A673 (cell line): ENCODE measurements at regions not wholly inside any gene's neighbourhood (a gene's known extent, or its start where the extent isn't known, plus 50 kb on each side); places are given as distances from the start of the nearest gene placed in this dataset.

ENCODE experiments used
- BruUV-seq: library from RNA; stranded (reverse); fragments of 400-500 nt; replicated peaks from 2 replicates; lab custom pipeline; 2021; lab: Mats Ljungman, UMichigan
- CTCF ChIA-PET: fragments of 300-600 bp; sonication (Branson Sonifier 250); formaldehyde crosslinking; loops from one replicate; lab custom pipeline; 2022; ENCODE audit warnings: antibody characterized with exemption; lab: Charles Lee
- POLR2A ChIA-PET: fragments of 300-600 bp; sonication (Branson Sonifier 250); formaldehyde crosslinking; loops from one replicate; lab custom pipeline; 2022; ENCODE audit warnings: antibody characterized with exemption; ENCODE audit not compliant: low non-redundant PET; lab: Charles Lee
- DNase-seq: peaks from one replicate; pipeline ENCODE4 v3.0.0-alpha.2; 2015; ENCODE audit warnings: low spot score
- H3K27ac ChIP-seq: fragments of 200-600 bp; sonication (generic); 2 replicates; pipeline ENCODE4 v1.5.1; 2016; ENCODE audit warnings: mixed run types, low read depth, mild to moderate bottlenecking, mixed read lengths, antibody characterized with exemption, low read length; ENCODE audit not compliant: poor library complexity, severe bottlenecking
- H3K27me3 ChIP-seq: fragments of 200-600 bp; sonication (generic); replicated peaks from 2 replicates; pipeline ENCODE4 v1.6.1; 2017; ENCODE audit warnings: mixed run types, low read depth, mild to moderate bottlenecking, mixed read lengths, antibody characterized with exemption, low read length; ENCODE audit not compliant: insufficient read depth, poor library complexity
- H3K36me3 ChIP-seq: fragments of 200-600 bp; sonication (generic); 2 replicates; pipeline ENCODE4 v1.6.1; 2016; ENCODE audit warnings: mixed run types, mild to moderate bottlenecking, mixed read lengths, antibody characterized with exemption, low read length; ENCODE audit not compliant: insufficient read depth, poor library complexity, severe bottlenecking
- H3K4me1 ChIP-seq: fragments of 200-600 bp; sonication (generic); 2 replicates; pipeline ENCODE4 v1.6.1; 2017; ENCODE audit warnings: mixed run types, mild to moderate bottlenecking, mixed read lengths, antibody characterized with exemption, low read length; ENCODE audit not compliant: insufficient read depth, poor library complexity, severe bottlenecking
- H3K4me3 ChIP-seq: fragments of 200-600 bp; sonication (generic); 2 replicates; pipeline ENCODE4 v1.5.1; 2016; ENCODE audit warnings: low read depth, mixed run types, mild to moderate bottlenecking, mixed read lengths, low read length; ENCODE audit not compliant: poor library complexity, severe bottlenecking
- H3K9me3 ChIP-seq: fragments of 200-600 bp; sonication (generic); 2 replicates; pipeline ENCODE4 v1.6.1; 2016; ENCODE audit warnings: mixed run types, low read depth, mild to moderate bottlenecking, mixed read lengths, antibody characterized with exemption, low read length; ENCODE audit not compliant: poor library complexity, severe bottlenecking
- EZH2 ChIP-seq: fragments of 200-600 bp; sonication (generic); IDR thresholded peaks from 2 replicates; pipeline ENCODE4 v1.6.1; 2017; ENCODE audit warnings: borderline replicate concordance, low read depth, mild to moderate bottlenecking, mixed read lengths, antibody characterized with exemption, low read length; ENCODE audit not compliant: poor library complexity, severe bottlenecking
- intact Hi-C: fragments of 100-400 bp; cut with micrococcal nuclease; formaldehyde crosslinking; loops from one replicate; pipeline ENCODE4 v1.10.0; 2022; ENCODE audit not compliant: unreplicated experiment
- TF ChIP-seq, protein P1 (sequence below): fragments of 300-800, 200-600 bp; sonication (generic); conservative IDR thresholded peaks from 2 replicates; pipeline ENCODE4 v1.5.1; 2017; ENCODE audit warnings: low read depth, mild to moderate bottlenecking, antibody characterized with exemption, low read length, moderate library complexity, mixed read lengths

- intact Hi-C loops = no loop called here
- Histone ChIP-seq H3K4me1 (no peaks in the 10 kb centered on the region), H3K4me3 (no peak overlapping the region), H3K27me3 (peaks cover 43% of the 10 kb centered on the region), H3K27ac (no peak overlapping the region), H3K9me3 (no peaks in the 10 kb centered on the region), H3K36me3 (no peaks in the 10 kb centered on the region)
- ChIA-PET CTCF (no interaction called here), POLR2A (no interaction called here)
- no peak for TF ChIP-seq EZH2
- TF ChIP-seq, protein P1, sequence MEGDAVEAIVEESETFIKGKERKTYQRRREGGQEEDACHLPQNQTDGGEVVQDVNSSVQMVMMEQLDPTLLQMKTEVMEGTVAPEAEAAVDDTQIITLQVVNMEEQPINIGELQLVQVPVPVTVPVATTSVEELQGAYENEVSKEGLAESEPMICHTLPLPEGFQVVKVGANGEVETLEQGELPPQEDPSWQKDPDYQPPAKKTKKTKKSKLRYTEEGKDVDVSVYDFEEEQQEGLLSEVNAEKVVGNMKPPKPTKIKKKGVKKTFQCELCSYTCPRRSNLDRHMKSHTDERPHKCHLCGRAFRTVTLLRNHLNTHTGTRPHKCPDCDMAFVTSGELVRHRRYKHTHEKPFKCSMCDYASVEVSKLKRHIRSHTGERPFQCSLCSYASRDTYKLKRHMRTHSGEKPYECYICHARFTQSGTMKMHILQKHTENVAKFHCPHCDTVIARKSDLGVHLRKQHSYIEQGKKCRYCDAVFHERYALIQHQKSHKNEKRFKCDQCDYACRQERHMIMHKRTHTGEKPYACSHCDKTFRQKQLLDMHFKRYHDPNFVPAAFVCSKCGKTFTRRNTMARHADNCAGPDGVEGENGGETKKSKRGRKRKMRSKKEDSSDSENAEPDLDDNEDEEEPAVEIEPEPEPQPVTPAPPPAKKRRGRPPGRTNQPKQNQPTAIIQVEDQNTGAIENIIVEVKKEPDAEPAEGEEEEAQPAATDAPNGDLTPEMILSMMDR = no peak
- no TSS peak for BruUV-seq
- no peak for DNase-seq
Measured at GRCh38 chr20:61072398-61072797, 179.7 kb upstream of the CDH4 start.

GRCh38 chr20:61073376-61073775 is 178.7 kb upstream of the CDH4 start:
- no peaks in the 10 kb centered on the region for H3K36me3 ChIP-seq
- intact Hi-C loops = no loop called here
- H3K4me1 ChIP-seq = no peaks in the 10 kb centered on the region
- DNase-seq = no peak
- H3K27ac ChIP-seq = no peak overlapping the region
- BruUV-seq = no TSS peak
- H3K9me3 ChIP-seq = no peaks in the 10 kb centered on the region
- CTCF ChIA-PET = no interaction called here
- peaks cover 52% of the 10 kb centered on the region for H3K27me3 ChIP-seq
- POLR2A ChIA-PET = no interaction called here
- no peak for TF ChIP-seq EZH2
- TF ChIP-seq, protein P1 = no peak
- H3K4me3 ChIP-seq = no peak overlapping the region

GRCh38 chr20:61082720-61083119 is 169.3 kb upstream of the CDH4 start:
- no TSS peak for BruUV-seq
- TF ChIP-seq, protein P1 = no peak
- no peak for TF ChIP-seq EZH2
- ChIA-PET POLR2A (no interaction called here), CTCF (no interaction called here)
- intact Hi-C loops = no loop called here
- no peaks in the 10 kb centered on the region for H3K4me1 ChIP-seq
- no peaks in the 10 kb centered on the region for H3K36me3 ChIP-seq
- H3K4me3 ChIP-seq = no peak overlapping the region
- H3K27ac ChIP-seq = no peak overlapping the region
- H3K27me3 ChIP-seq = peaks cover 19% of the 10 kb centered on the region
- DNase-seq = no peak
- H3K9me3 ChIP-seq = no peaks in the 10 kb centered on the region
